Panc1 (cell line): ENCODE measurements at regions not wholly inside any gene's neighbourhood (a gene's known extent, or its start where the extent isn't known, plus 50 kb on each side); places are given as distances from the start of the nearest gene placed in this dataset.

Source experiments
- CTCF ChIP-seq: fragments of 450-650 bp; IDR thresholded peaks from 2 replicates; pipeline ENCODE4 v1.5.1; 2017; ENCODE audit warnings: mild to moderate bottlenecking
- POLR2AphosphoS5 ChIP-seq: IDR thresholded peaks from 2 replicates; pipeline ENCODE4 v1.6.1; 2012; ENCODE audit warnings: mild to moderate bottlenecking, low read depth, low read length, moderate library complexity
- SIN3A ChIP-seq: IDR thresholded peaks from 2 replicates; pipeline ENCODE4 v1.6.1; 2012; ENCODE audit warnings: low read depth, mild to moderate bottlenecking, low read length, moderate library complexity, borderline replicate concordance; ENCODE audit not compliant: insufficient read depth
- TCF7L2 ChIP-seq: IDR thresholded peaks from 2 replicates; pipeline ENCODE4 v1.6.1; 2011; ENCODE audit warnings: mild to moderate bottlenecking, low read depth, low read length, inconsistent platforms

GRCh38 chr6:68012822-68013221 is 622.3 kb upstream of the ADGRB3 start:
- TF ChIP-seq CTCF (no peak), SIN3A (no peak), POLR2AphosphoS5 (no peak), TCF7L2 (no peak)
